GM23338 (cell line): ENCODE measurements at regions not wholly inside any gene's neighbourhood (a gene's known extent, or its start where the extent isn't known, plus 50 kb on each side); places are given as distances from the start of the nearest gene placed in this dataset.

Source experiments
- ATAC-seq: fragments of 200-7000 bp; cut with Tn5 transposase; 3 replicates; pipeline ENCODE4 v1.9.1; 2020
- DNase-seq: peaks from one replicate; pipeline ENCODE4 v3.0.0-alpha.2; 2015; ENCODE audit warnings: low spot score
- H2AFZ ChIP-seq: fragments of 200-600 bp; sonication (generic); 2 replicates; pipeline ENCODE4 v1.8.0; 2016; ENCODE audit warnings: antibody characterized with exemption, mild to moderate bottlenecking, moderate library complexity
- H3F3A ChIP-seq: fragments of 200-600 bp; sonication (generic); replicated peaks from 2 replicates; pipeline ENCODE4 v1.8.0; 2017; ENCODE audit warnings: antibody characterized with exemption, mixed run types, low read depth
- H3K27ac ChIP-seq: fragments of 200-600 bp; sonication (generic); 2 replicates; pipeline ENCODE4 v1.6.1; 2016; ENCODE audit warnings: low read depth
- H3K27me3 ChIP-seq: fragments of 200-600 bp; sonication (generic); 2 replicates; pipeline ENCODE4 v1.8.0; 2016; ENCODE audit warnings: mild to moderate bottlenecking, mixed run types, moderate library complexity; ENCODE audit not compliant: insufficient read depth
- H3K36me3 ChIP-seq: fragments of 200-600 bp; sonication (generic); 2 replicates; pipeline ENCODE4 v1.8.0; 2016; ENCODE audit warnings: mild to moderate bottlenecking; ENCODE audit not compliant: insufficient read depth
- H3K4me1 ChIP-seq: fragments of 200-600 bp; sonication (generic); 2 replicates; pipeline ENCODE4 v1.8.0; 2016; ENCODE audit warnings: mild to moderate bottlenecking, moderate library complexity; ENCODE audit not compliant: insufficient read depth
- H3K4me2 ChIP-seq: fragments of 200-600 bp; sonication (generic); 2 replicates; pipeline ENCODE4 v1.7.1; 2017; ENCODE audit warnings: mixed run types
- H3K4me3 ChIP-seq: fragments of 200-600 bp; sonication (generic); 2 replicates; pipeline ENCODE4 v1.6.1; 2016; ENCODE audit warnings: mixed run types
- H3K79me2 ChIP-seq: fragments of 200-600 bp; sonication (generic); replicated peaks from 2 replicates; pipeline ENCODE4 v1.8.0; 2017; ENCODE audit warnings: mild to moderate bottlenecking; ENCODE audit not compliant: insufficient read depth
- H3K9me2 ChIP-seq: fragments of 200-600 bp; sonication (generic); 2 replicates; pipeline ENCODE4 v1.8.0; 2017; ENCODE audit not compliant: insufficient read depth
- H4K20me1 ChIP-seq: fragments of 200-600 bp; sonication (generic); replicated peaks from 2 replicates; pipeline ENCODE4 v1.8.0; 2017; ENCODE audit warnings: mild to moderate bottlenecking; ENCODE audit not compliant: insufficient read depth
- H3K27ac Mint-ChIP-seq: 2 replicates; pipeline ENCODE4 v1.8.0; 2020; ENCODE audit warnings: inconsistent platforms, mild to moderate bottlenecking, moderate library complexity, mixed read lengths
- H3K27me3 Mint-ChIP-seq: 3 replicates; pipeline ENCODE4 v1.8.0; 2022; ENCODE audit warnings: low read depth, mild to moderate bottlenecking, moderate library complexity, mixed read lengths, inconsistent platforms; ENCODE audit not compliant: insufficient read depth, poor library complexity
- H3K36me3 Mint-ChIP-seq: 3 replicates; pipeline ENCODE4 v1.8.0; 2021; ENCODE audit warnings: low read depth, mild to moderate bottlenecking, inconsistent platforms, moderate library complexity, mixed read lengths
- H3K4me1 Mint-ChIP-seq: 3 replicates; pipeline ENCODE4 v1.8.0; 2020; ENCODE audit warnings: mild to moderate bottlenecking, inconsistent platforms, mixed read lengths
- H3K4me3 Mint-ChIP-seq: 3 replicates; pipeline ENCODE4 v1.8.0; 2021; ENCODE audit warnings: moderate library complexity, mild to moderate bottlenecking, inconsistent platforms, mixed read lengths
- H3K9me3 Mint-ChIP-seq: 3 replicates; pipeline ENCODE4 v1.8.0; 2020; ENCODE audit warnings: moderate library complexity, mild to moderate bottlenecking, inconsistent platforms, mixed read lengths
- POLR2AphosphoS5 ChIP-seq: IDR thresholded peaks from 2 replicates; pipeline ENCODE4 v1.6.1; 2016; ENCODE audit warnings: antibody characterized with exemption, low read depth
- TF ChIP-seq, protein P1 (sequence below): IDR thresholded peaks from one replicate; pipeline ENCODE4 v1.6.1; 2018; ENCODE audit warnings: antibody characterized with exemption; ENCODE audit not compliant: unreplicated experiment
- TF ChIP-seq, protein P2 (sequence below): fragments of 250-450 bp; sonication (Bioruptor Pico); IDR thresholded peaks from 2 replicates; pipeline ENCODE4 v1.5.0; 2020; ENCODE audit warnings: mild to moderate bottlenecking, moderate library complexity

- Histone ChIP-seq H3K36me3 (no peaks in the 10 kb centered on the region), H3K27ac (no peak overlapping the region), H3K4me1 (no peaks in the 10 kb centered on the region), H2AFZ (no peak overlapping the region), H3K4me2 (peak overlapping the region; percentile 65; the same call in 1 of the 2 replicates), H4K20me1 (0 out of 2 replicates have a peak, but pooled peaks cover 3% of the 10 kb centered on the region), H3K4me3 (peak overlapping the region; percentile 57; the same call in 1 of the 2 replicates), H3K9me2 (no peaks in the 10 kb centered on the region), H3K79me2 (peaks cover 4% of the 10 kb centered on the region; the same call in 1 of the 2 replicates), H3K27me3 (no peaks in the 10 kb centered on the region), H3F3A (no peaks in the 10 kb centered on the region)
- H3K27me3 Mint-ChIP-seq: peaks cover 10% of the 10 kb centered on the region
- peaks cover under 1% of the 10 kb centered on the region; the same call in 2 of the 3 replicates for H3K4me1 Mint-ChIP-seq
- H3K27ac Mint-ChIP-seq: no peak overlapping the region
- ATAC-seq: no peak
- DNase-seq: no peak
- no peak for TF ChIP-seq POLR2AphosphoS5
- TF ChIP-seq, protein P1, sequence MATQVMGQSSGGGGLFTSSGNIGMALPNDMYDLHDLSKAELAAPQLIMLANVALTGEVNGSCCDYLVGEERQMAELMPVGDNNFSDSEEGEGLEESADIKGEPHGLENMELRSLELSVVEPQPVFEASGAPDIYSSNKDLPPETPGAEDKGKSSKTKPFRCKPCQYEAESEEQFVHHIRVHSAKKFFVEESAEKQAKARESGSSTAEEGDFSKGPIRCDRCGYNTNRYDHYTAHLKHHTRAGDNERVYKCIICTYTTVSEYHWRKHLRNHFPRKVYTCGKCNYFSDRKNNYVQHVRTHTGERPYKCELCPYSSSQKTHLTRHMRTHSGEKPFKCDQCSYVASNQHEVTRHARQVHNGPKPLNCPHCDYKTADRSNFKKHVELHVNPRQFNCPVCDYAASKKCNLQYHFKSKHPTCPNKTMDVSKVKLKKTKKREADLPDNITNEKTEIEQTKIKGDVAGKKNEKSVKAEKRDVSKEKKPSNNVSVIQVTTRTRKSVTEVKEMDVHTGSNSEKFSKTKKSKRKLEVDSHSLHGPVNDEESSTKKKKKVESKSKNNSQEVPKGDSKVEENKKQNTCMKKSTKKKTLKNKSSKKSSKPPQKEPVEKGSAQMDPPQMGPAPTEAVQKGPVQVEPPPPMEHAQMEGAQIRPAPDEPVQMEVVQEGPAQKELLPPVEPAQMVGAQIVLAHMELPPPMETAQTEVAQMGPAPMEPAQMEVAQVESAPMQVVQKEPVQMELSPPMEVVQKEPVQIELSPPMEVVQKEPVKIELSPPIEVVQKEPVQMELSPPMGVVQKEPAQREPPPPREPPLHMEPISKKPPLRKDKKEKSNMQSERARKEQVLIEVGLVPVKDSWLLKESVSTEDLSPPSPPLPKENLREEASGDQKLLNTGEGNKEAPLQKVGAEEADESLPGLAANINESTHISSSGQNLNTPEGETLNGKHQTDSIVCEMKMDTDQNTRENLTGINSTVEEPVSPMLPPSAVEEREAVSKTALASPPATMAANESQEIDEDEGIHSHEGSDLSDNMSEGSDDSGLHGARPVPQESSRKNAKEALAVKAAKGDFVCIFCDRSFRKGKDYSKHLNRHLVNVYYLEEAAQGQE: no peak
- TF ChIP-seq, protein P2, sequence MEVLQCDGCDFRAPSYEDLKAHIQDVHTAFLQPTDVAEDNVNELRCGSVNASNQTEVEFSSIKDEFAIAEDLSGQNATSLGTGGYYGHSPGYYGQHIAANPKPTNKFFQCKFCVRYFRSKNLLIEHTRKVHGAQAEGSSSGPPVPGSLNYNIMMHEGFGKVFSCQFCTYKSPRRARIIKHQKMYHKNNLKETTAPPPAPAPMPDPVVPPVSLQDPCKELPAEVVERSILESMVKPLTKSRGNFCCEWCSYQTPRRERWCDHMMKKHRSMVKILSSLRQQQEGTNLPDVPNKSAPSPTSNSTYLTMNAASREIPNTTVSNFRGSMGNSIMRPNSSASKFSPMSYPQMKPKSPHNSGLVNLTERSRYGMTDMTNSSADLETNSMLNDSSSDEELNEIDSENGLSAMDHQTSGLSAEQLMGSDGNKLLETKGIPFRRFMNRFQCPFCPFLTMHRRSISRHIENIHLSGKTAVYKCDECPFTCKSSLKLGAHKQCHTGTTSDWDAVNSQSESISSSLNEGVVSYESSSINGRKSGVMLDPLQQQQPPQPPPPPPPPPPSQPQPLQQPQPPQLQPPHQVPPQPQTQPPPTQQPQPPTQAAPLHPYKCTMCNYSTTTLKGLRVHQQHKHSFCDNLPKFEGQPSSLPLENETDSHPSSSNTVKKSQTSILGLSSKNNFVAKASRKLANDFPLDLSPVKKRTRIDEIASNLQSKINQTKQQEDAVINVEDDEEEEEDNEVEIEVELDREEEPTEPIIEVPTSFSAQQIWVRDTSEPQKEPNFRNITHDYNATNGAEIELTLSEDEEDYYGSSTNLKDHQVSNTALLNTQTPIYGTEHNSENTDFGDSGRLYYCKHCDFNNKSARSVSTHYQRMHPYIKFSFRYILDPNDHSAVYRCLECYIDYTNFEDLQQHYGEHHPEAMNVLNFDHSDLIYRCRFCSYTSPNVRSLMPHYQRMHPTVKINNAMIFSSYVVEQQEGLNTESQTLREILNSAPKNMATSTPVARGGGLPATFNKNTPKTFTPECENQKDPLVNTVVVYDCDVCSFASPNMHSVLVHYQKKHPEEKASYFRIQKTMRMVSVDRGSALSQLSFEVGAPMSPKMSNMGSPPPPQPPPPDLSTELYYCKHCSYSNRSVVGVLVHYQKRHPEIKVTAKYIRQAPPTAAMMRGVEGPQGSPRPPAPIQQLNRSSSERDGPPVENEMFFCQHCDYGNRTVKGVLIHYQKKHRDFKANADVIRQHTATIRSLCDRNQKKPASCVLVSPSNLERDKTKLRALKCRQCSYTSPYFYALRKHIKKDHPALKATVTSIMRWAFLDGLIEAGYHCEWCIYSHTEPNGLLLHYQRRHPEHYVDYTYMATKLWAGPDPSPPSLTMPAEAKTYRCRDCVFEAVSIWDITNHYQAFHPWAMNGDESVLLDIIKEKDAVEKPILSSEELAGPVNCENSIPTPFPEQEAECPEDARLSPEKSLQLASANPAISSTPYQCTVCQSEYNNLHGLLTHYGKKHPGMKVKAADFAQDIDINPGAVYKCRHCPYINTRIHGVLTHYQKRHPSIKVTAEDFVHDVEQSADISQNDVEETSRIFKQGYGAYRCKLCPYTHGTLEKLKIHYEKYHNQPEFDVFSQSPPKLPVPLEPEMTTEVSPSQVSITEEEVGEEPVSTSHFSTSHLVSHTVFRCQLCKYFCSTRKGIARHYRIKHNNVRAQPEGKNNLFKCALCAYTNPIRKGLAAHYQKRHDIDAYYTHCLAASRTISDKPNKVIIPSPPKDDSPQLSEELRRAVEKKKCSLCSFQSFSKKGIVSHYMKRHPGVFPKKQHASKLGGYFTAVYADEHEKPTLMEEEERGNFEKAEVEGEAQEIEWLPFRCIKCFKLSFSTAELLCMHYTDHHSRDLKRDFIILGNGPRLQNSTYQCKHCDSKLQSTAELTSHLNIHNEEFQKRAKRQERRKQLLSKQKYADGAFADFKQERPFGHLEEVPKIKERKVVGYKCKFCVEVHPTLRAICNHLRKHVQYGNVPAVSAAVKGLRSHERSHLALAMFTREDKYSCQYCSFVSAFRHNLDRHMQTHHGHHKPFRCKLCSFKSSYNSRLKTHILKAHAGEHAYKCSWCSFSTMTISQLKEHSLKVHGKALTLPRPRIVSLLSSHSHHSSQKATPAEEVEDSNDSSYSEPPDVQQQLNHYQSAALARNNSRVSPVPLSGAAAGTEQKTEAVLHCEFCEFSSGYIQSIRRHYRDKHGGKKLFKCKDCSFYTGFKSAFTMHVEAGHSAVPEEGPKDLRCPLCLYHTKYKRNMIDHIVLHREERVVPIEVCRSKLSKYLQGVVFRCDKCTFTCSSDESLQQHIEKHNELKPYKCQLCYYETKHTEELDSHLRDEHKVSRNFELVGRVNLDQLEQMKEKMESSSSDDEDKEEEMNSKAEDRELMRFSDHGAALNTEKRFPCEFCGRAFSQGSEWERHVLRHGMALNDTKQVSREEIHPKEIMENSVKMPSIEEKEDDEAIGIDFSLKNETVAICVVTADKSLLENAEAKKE (CRISPR knock-in tag): no peak
- peak overlapping the region; percentile 60 for H3K4me3 Mint-ChIP-seq
- H3K9me3 Mint-ChIP-seq: no peaks in the 10 kb centered on the region; the same call in 2 of the 3 replicates
- peaks cover 13% of the 10 kb centered on the region; the same call in 2 of the 3 replicates for H3K36me3 Mint-ChIP-seq
Observed at GRCh38 chr12:124388038-124388671, 93.3 kb downstream of the RFLNA start.
